ENCODE measurements at regions not wholly inside any gene's neighbourhood (a gene's known extent, or its start where the extent isn't known, plus 50 kb on each side); places are given as distances from the start of the nearest gene placed in this dataset.

DNA sequence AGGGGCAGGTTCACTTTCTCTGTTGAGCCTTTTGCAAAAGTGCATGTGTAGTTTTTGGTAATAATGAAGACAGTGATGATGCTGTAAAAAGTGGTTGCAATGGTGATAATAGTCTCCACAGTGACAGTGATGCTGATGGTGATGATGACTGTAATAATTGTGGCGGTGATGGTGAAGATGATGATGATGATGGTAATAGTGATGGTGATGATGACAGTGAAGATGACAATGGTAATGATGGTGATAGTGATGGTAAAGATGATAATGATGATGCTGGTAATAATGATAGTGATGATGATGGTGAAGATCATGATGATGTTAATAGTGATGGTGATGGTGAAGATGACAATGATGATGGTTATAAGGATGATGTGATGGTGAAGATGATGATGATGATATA is 67.7 kb upstream of the LRFN2 start:
- DNase-seq (ENCODE audit: low read depth in 2 of 3, low spot score in 2 of 3), result no peak

DNA sequence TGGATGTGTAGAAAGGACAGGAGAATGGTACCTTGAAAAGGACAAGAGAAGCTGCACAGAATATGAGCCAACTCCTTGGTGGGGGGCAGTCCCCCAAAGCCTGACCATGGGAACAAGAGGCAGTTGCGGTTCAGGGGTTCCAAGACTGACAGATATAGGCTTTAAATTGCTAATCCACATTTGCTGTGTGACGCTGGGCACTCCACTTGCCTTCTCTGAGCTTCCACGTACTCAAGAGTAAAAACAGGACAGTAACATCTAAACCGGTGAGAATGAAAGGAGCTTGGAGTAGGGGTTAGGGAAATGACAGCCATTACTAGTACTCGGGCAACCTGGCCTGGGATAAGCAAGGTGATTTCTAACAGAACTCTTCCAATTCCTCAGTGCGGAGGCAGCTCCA is 57.9 kb upstream of the LRFN2 start:
- no peak for DNase-seq (ENCODE audit: low read depth in 2 of 3, low spot score in 2 of 3)

GRCh38 chr6:40642837-40643236 is 55.7 kb upstream of the LRFN2 start:
- no peak for DNase-seq (ENCODE audit: low read depth in 2 of 3, low spot score in 2 of 3)

GRCh38 chr6:40642190-40642589 is 55.0 kb upstream of the LRFN2 start:
- no peak for DNase-seq (ENCODE audit: low read depth in 2 of 3, low spot score in 2 of 3)

- peak in 2 of 3 donors; percentile 11 to 39 for DNase-seq (ENCODE audit: low read depth in 2 of 3, low spot score in 2 of 3)
Observed at GRCh38 chr6:40640599-40641227, 53.5 kb upstream of the LRFN2 start.
